ENCODE measurements at regions not wholly inside any gene's neighbourhood (a gene's known extent, or its start where the extent isn't known, plus 50 kb on each side); places are given as distances from the start of the nearest gene placed in this dataset.
"Not testable (repeated sequence)": the region's sequence is repeated elsewhere in the genome, so short reads cannot be mapped to it uniquely, and the experiment has no call there.

DNA sequence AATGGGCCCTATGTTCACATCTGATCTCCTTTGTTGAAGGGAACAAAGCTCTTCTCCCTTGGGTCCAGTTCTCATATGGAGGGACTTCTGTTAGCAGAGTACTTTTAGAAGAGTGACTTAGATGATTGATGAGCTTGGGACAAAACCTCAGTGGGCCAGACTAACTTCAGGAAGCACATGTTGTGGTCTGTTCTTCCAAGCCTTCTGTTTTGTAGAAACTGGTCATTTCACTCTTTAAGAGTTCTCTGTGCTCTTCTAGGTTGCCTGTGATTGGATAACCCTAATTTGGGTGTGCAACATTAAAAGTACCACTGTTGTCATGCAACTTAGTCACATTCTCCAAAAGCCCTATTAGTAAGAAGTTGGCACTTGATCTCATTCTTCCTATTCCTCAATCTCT, 183.5 kb upstream of the ACO1 start:
- no peak overlapping the region for H3K27ac ChIP-seq (ENCODE audit: low read length)
- no peak overlapping the region for H3K9ac ChIP-seq (ENCODE audit: low read depth, low read length)
- no peaks in the 10 kb centered on the region for H3K27me3 ChIP-seq (ENCODE audit: insufficient read depth, low read length)
- H3K4me3 ChIP-seq (ENCODE audit: low read length) = no peak overlapping the region
- no peaks in the 10 kb centered on the region; the same call in 1 of the 2 replicates for H3K4me1 ChIP-seq (ENCODE audit: insufficient read depth, low read length)
- no peaks in the 10 kb centered on the region for H3K36me3 ChIP-seq (ENCODE audit: insufficient read depth, low read depth, low read length)
- no peaks in the 10 kb centered on the region for H3K9me3 ChIP-seq (ENCODE audit: insufficient read depth, low read depth, low read length)

DNA sequence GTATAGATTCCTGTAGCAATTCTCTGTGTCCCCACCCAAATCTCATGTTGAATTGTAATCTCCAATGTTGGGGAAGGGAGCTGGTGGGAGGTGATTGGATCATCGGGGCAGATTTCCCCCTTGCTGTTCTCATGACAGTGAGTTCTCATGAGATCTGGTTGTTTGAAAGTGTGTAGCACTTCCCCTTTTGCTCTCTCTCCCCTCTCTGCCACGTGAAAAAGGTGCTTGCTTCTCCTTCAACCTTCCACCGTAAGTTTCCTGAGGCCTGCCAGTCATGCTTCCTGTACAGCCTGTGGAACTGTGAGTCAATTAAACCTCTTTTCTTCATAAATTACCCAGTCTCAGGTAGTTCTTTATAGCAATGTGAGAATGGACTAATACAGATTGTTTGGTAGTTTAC, 175.3 kb upstream of the ACO1 start:
- not testable (repeated sequence) for H3K27me3 ChIP-seq (ENCODE audit: insufficient read depth, low read length); H3K9me3 ChIP-seq (ENCODE audit: insufficient read depth, low read depth, low read length); H3K36me3 ChIP-seq (ENCODE audit: insufficient read depth, low read depth, low read length); H3K4me1 ChIP-seq (ENCODE audit: insufficient read depth, low read length); H3K9ac ChIP-seq (ENCODE audit: low read depth, low read length); H3K27ac ChIP-seq (ENCODE audit: low read length); H3K4me3 ChIP-seq (ENCODE audit: low read length)

DNA sequence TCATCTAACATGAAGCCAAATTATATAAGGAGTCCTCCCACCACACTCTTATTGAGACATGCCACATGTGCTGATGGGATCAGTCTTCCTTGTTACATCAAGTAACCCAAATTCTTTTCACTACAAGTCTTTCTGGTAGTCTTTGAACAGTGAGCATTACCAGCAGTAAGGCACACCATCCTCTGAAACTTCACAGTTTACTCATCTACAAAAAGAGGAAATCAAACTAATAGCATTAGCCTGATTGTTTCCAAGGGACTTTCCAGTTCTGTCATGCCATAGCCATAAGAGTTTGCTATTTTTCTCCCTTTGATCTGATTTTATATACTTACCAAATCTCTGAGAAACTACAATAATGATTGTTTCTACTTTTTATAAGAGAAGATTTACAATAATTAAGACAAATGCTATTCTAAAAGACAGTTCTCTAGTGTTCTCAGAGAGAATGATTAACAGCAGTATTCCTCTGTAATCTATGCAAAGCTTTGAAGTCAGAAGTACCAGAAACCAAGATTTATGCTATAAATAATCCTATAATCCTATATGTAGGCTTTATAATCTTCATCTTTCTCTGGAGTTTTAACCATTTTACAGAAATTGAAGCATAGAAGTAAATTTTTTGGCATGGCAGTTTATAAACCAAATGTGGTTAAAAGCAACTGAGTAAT, 166.2 kb upstream of the ACO1 start:
- Histone ChIP-seq H3K27ac (ENCODE audit: low read length) (no peak overlapping the region), H3K4me3 (ENCODE audit: low read length) (no peak overlapping the region), H3K9ac (ENCODE audit: low read depth, low read length) (no peak overlapping the region)

DNA sequence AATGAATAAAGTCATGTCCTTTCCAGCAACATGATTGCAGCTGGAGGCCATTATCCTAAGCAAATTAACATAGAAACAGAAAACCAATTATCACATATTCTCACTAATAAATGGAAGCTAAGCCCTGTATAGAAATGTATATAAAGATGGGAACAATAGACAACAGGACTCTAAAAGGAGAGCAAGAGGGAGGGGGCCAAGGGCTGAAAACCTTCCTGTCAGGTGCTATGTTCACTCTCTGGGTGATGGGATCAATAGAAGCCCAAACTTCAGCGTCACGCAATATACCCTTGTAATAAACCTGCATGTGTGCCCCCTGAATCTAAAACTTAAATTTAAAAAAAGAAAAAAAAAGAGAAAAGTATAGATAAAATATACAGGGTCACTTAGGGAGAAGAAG, 163.7 kb upstream of the ACO1 start:
- Histone ChIP-seq H3K27me3 (ENCODE audit: insufficient read depth, low read length) (no peaks in the 10 kb centered on the region), H3K9ac (ENCODE audit: low read depth, low read length) (no peak overlapping the region), H3K36me3 (ENCODE audit: insufficient read depth, low read depth, low read length) (no peaks in the 10 kb centered on the region), H3K4me3 (ENCODE audit: low read length) (no peak overlapping the region), H3K9me3 (ENCODE audit: insufficient read depth, low read depth, low read length) (no peaks in the 10 kb centered on the region), H3K4me1 (ENCODE audit: insufficient read depth, low read length) (peaks cover 11% of the 10 kb centered on the region; the same call in 1 of the 2 replicates), H3K27ac (ENCODE audit: low read length) (no peak overlapping the region)

More for the DNA sequence above, 166.2 kb upstream of the ACO1 start:
- Histone ChIP-seq H3K4me1 (ENCODE audit: insufficient read depth, low read length) (peaks cover 11% of the 10 kb centered on the region; the same call in 1 of the 2 replicates), H3K9me3 (ENCODE audit: insufficient read depth, low read depth, low read length) (no peaks in the 10 kb centered on the region), H3K27me3 (ENCODE audit: insufficient read depth, low read length) (no peaks in the 10 kb centered on the region), H3K36me3 (ENCODE audit: insufficient read depth, low read depth, low read length) (no peaks in the 10 kb centered on the region)

DNA sequence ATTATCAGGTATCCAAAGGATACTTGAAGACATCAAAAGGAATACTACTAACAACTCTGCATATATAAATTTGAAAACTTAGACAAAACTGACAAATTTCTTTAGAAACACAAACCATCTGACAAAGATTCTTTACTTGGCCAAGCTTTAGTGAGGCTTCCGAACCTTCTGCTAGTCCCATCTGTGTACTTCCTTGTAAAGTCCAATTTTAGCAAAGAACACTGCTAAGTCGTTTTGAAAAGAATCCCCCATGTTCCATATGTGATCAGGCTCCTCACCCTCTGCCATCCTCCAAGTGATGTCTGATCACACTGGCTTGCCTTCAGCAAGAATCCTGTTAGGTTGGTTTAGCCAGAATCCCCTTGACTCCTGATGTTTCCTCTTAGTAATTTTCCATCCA, 150.0 kb upstream of the ACO1 start:
- no peaks in the 10 kb centered on the region for H3K27me3 ChIP-seq (ENCODE audit: insufficient read depth, low read length)
- no peaks in the 10 kb centered on the region for H3K36me3 ChIP-seq (ENCODE audit: insufficient read depth, low read depth, low read length)
- no peak overlapping the region for H3K4me3 ChIP-seq (ENCODE audit: low read length)
- peaks cover 11% of the 10 kb centered on the region for H3K9me3 ChIP-seq (ENCODE audit: insufficient read depth, low read depth, low read length)
- H3K4me1 ChIP-seq (ENCODE audit: insufficient read depth, low read length) = no peaks in the 10 kb centered on the region
- no peak overlapping the region for H3K9ac ChIP-seq (ENCODE audit: low read depth, low read length)
- H3K27ac ChIP-seq (ENCODE audit: low read length) = no peak overlapping the region

DNA sequence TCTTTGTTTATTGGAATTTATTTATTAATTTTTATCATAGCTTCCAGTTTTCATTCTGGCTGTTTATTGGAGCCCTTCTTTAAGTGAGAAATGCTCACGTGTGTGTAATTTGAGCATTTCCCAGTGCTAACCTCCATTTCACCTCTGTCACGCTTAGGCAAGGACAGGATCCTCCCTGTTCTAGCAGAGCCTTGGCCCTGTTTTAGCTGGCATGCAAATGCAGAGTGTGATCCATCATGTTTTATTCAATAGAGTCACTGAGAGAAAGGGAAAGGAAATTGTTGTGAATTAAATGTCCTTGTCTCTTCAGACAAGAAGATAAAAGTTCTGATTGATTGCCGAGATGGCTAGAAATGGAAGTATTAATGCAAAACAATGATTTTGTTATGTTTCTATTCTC, 137.3 kb upstream of the ACO1 start:
- H3K36me3 ChIP-seq (ENCODE audit: insufficient read depth, low read depth, low read length) = no peaks in the 10 kb centered on the region
- no peaks in the 10 kb centered on the region for H3K9me3 ChIP-seq (ENCODE audit: insufficient read depth, low read depth, low read length)
- H3K27me3 ChIP-seq (ENCODE audit: insufficient read depth, low read length) = no peaks in the 10 kb centered on the region
- no peak overlapping the region for H3K4me3 ChIP-seq (ENCODE audit: low read length)
- no peak overlapping the region for H3K27ac ChIP-seq (ENCODE audit: low read length)
- no peak overlapping the region for H3K9ac ChIP-seq (ENCODE audit: low read depth, low read length)
- no peaks in the 10 kb centered on the region for H3K4me1 ChIP-seq (ENCODE audit: insufficient read depth, low read length)

DNA sequence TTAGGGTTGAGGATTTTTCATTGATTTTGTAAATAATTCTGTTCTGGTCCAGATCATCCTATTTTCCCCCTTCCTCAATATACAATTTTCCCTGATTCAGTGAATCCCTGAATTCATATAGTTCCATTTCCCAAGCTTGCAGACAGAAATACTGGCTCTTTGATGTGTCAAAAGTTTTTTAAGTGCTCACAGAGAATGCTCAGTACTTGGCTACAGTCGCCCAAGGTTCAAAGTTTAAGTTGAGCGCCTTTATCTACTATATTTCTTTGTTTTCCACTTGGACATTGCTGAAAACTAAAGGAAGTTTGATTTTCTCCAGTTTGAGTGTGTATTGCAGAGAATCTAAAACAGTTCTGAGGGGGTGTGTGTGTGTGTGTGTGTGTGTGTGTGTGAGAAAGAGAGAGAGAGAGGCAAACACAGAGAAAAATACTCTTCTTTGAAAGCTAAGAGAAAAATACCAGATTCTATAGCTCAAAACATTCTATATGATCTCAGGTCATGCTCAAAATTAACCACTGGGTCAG, 136.2 kb upstream of the ACO1 start:
- no peaks in the 10 kb centered on the region for H3K9me3 ChIP-seq (ENCODE audit: insufficient read depth, low read depth, low read length)
- no peak overlapping the region for H3K27ac ChIP-seq (ENCODE audit: low read length)

DNA sequence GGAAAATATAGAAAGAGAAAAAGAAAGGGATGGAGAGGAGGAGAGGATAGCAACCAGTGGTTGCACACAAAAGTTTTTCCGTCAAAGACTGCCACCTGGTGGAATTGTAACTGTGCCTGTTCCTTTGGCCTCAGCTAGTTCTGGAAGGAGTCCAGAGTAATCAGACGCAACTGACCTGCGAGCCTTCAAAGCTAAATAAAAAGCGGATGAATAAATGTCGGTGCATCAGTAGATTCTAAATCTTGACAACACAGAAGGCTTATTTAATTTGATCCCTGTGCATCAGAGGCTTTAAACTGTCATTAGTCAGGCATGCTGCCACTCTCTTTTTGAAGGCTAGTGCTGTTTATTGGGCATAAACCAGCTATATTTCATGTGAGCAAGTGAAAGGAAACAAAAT, 132.9 kb upstream of the ACO1 start:
- H3K9ac ChIP-seq (ENCODE audit: low read depth, low read length) = no peak overlapping the region
- no peaks in the 10 kb centered on the region for H3K27me3 ChIP-seq (ENCODE audit: insufficient read depth, low read length)
- no peaks in the 10 kb centered on the region for H3K4me1 ChIP-seq (ENCODE audit: insufficient read depth, low read length)
- no peaks in the 10 kb centered on the region for H3K36me3 ChIP-seq (ENCODE audit: insufficient read depth, low read depth, low read length)
- peaks cover 5% of the 10 kb centered on the region; the same call in 1 of the 2 replicates for H3K9me3 ChIP-seq (ENCODE audit: insufficient read depth, low read depth, low read length)
- H3K4me3 ChIP-seq (ENCODE audit: low read length) = no peak overlapping the region
- no peak overlapping the region for H3K27ac ChIP-seq (ENCODE audit: low read length)

More for the DNA sequence above, 136.2 kb upstream of the ACO1 start:
- Histone ChIP-seq H3K27me3 (ENCODE audit: insufficient read depth, low read length) (no peaks in the 10 kb centered on the region), H3K4me3 (ENCODE audit: low read length) (no peak overlapping the region), H3K9ac (ENCODE audit: low read depth, low read length) (no peak overlapping the region), H3K36me3 (ENCODE audit: insufficient read depth, low read depth, low read length) (no peaks in the 10 kb centered on the region), H3K4me1 (ENCODE audit: insufficient read depth, low read length) (no peaks in the 10 kb centered on the region)

DNA sequence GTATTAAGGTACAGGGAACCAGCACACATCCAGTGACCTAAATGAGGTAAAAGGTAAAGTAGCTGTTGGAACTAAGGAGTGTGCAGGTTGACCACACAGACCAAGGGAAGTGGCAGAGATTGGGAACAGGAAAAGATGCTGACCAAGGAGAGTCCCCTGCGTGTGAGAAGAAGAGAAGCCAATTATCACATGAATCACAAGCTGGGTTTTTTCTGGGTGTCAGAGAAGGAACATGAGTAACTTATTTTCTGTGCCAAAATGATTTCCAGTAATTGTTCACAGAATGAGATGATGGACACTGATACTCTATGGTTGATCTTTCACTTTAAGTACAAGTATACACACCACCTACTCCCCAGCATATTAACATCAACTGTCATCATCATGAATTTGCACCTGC, 130.7 kb upstream of the ACO1 start:
- Histone ChIP-seq H3K4me3 (ENCODE audit: low read length) (no peak overlapping the region), H3K27ac (ENCODE audit: low read length) (no peak overlapping the region), H3K27me3 (ENCODE audit: insufficient read depth, low read length) (no peaks in the 10 kb centered on the region)

DNA sequence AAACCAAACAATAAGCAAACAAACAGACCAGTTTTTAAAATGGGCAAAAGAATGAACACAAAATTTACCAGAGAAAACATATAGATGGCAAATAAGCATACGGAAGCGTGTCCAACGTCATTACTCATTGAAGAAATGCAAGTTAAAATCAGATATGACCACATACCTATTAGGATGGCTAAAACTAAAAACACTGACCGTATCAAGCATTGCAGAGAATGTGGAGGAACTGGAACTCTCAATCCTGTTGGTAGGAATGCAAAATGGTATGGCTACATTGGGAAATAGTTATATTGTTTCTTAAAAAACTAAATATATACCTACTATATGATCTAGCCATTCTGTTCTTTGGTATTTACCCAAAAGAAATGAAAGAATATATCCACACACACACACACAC, 129.4 kb upstream of the ACO1 start:
- no peaks in the 10 kb centered on the region for H3K4me1 ChIP-seq (ENCODE audit: insufficient read depth, low read length)
- H3K9me3 ChIP-seq (ENCODE audit: insufficient read depth, low read depth, low read length) = peaks cover 5% of the 10 kb centered on the region; the same call in 1 of the 2 replicates
- H3K27ac ChIP-seq (ENCODE audit: low read length) = no peak overlapping the region
- no peak overlapping the region for H3K9ac ChIP-seq (ENCODE audit: low read depth, low read length)
- no peak overlapping the region for H3K4me3 ChIP-seq (ENCODE audit: low read length)
- H3K36me3 ChIP-seq (ENCODE audit: insufficient read depth, low read depth, low read length) = no peaks in the 10 kb centered on the region
- no peaks in the 10 kb centered on the region for H3K27me3 ChIP-seq (ENCODE audit: insufficient read depth, low read length)

More for the DNA sequence above, 130.7 kb upstream of the ACO1 start:
- Histone ChIP-seq H3K4me1 (ENCODE audit: insufficient read depth, low read length) (no peaks in the 10 kb centered on the region), H3K9me3 (ENCODE audit: insufficient read depth, low read depth, low read length) (peaks cover 5% of the 10 kb centered on the region; the same call in 1 of the 2 replicates), H3K36me3 (ENCODE audit: insufficient read depth, low read depth, low read length) (no peaks in the 10 kb centered on the region), H3K9ac (ENCODE audit: low read depth, low read length) (no peak overlapping the region)

DNA sequence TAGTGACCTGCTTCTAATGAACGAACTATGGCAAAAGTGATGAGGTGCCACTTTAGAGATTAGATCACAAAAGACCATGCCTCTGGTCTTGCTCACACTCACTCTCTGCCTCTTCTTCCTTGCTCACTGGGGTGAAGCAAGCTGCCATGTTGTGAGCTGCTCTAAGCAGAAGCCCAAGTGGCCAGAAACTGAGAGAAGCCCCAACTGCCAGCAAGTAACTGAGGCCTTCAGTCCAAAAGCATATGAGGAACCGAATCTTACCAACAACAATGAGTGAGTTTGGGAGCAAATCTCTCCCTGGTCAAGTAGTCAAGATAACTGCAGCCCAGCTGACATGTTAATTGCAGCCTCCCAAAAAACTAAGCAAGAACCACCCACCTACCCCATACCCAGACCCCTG, 126.0 kb upstream of the ACO1 start:
- Histone ChIP-seq H3K4me1 (ENCODE audit: insufficient read depth, low read length) (no peaks in the 10 kb centered on the region), H3K27me3 (ENCODE audit: insufficient read depth, low read length) (no peaks in the 10 kb centered on the region), H3K9me3 (ENCODE audit: insufficient read depth, low read depth, low read length) (peaks cover 5% of the 10 kb centered on the region; the same call in 1 of the 2 replicates), H3K36me3 (ENCODE audit: insufficient read depth, low read depth, low read length) (no peaks in the 10 kb centered on the region), H3K4me3 (ENCODE audit: low read length) (no peak overlapping the region), H3K9ac (ENCODE audit: low read depth, low read length) (no peak overlapping the region), H3K27ac (ENCODE audit: low read length) (no peak overlapping the region)

DNA sequence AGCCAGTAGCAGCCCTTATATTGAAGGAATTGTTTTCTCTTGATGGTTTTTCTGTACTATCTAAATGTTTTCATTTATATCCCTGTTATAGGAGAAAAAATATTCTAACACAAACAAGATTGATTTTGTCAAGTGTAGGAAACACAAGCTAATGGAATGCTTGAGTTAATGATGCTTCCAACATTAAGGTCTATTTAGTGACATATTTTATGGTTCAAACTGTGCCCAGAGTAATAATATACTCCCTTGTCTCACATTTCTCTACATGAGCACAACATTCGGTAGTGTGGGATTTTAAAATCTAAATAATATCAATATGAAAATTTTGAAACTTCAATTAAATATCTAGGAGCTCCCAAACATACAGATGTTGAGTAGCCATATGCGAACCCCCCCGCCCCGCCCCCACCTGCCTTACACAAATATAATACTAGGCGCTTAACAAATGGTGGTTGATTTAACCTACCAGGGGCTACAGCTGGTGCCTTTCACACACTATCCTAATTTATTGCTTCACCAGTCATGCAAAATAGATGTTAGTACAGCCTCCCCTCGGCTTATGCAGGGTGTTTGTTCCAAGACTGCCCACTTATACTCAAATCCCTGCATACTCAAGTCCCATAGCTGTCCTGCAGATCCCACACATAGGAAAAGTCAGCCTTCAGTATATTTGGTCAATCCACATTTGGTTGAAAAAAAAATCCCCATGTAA, 124.1 kb upstream of the ACO1 start:
- Histone ChIP-seq H3K27ac (ENCODE audit: low read length) (no peak overlapping the region), H3K9ac (ENCODE audit: low read depth, low read length) (no peak overlapping the region), H3K4me3 (ENCODE audit: low read length) (no peak overlapping the region), H3K36me3 (ENCODE audit: insufficient read depth, low read depth, low read length) (no peaks in the 10 kb centered on the region), H3K4me1 (ENCODE audit: insufficient read depth, low read length) (peaks cover 7% of the 10 kb centered on the region; the same call in 1 of the 2 replicates), H3K9me3 (ENCODE audit: insufficient read depth, low read depth, low read length) (no peaks in the 10 kb centered on the region; the same call in 1 of the 2 replicates), H3K27me3 (ENCODE audit: insufficient read depth, low read length) (no peaks in the 10 kb centered on the region)

All from iPS-20b (cell line).